Esophagus squamous epithelium (tissue), 4 donors: ENCODE measurements at regions not wholly inside any gene's neighbourhood (a gene's known extent, or its start where the extent isn't known, plus 50 kb on each side); places are given as distances from the start of the nearest gene placed in this dataset.

Experiments
- CTCF ChIP-seq, 6 experiments: fragments of 450-650 bp in 4 of 6; fragments of 200-600 bp in 2 of 6; sonication (generic) in 2 of 6; IDR thresholded peaks; one replicate each; pipeline ENCODE4 v1.5.1; 2016 to 2019; ENCODE audit warnings: antibody characterized with exemption in 6 of 6, mild to moderate bottlenecking in 4 of 6, moderate library complexity in 4 of 6
- POLR2A ChIP-seq, 4 donors: fragments of 450-650 bp; IDR thresholded peaks; one replicate each; pipeline ENCODE4 v1.6.1; 2017; ENCODE audit warnings: antibody characterized with exemption in 4 of 4, mild to moderate bottlenecking in 4 of 4, moderate library complexity in 3 of 4

- TF ChIP-seq CTCF (IDR thresholded peaks at IDR 0.05) (no peak), POLR2A (IDR thresholded peaks at IDR 0.05) (no peak)
Measured at GRCh38 chr6:28782113-28782673, 141.6 kb downstream of the TRIM27 start.
